AG04450 (cell line): ENCODE measurements at regions not wholly inside any gene's neighbourhood (a gene's known extent, or its start where the extent isn't known, plus 50 kb on each side); places are given as distances from the start of the nearest gene placed in this dataset.
"Not testable (repeated sequence)": the region's sequence is repeated elsewhere in the genome, so short reads cannot be mapped to it uniquely, and the experiment has no call there.

ENCODE experiments used
- CTCF ChIA-PET: fragments of 300-600, 350-600 bp; formaldehyde crosslinking; extraction: SDS; loops from one replicate; lab custom pipeline; 2022; ENCODE audit warnings: antibody characterized with exemption, inconsistent platforms; lab: Charles Lee
- POLR2A ChIA-PET: fragments of 350-600 bp; formaldehyde crosslinking; extraction: SDS; loops from one replicate; lab custom pipeline; 2021; ENCODE audit warnings: antibody characterized with exemption, inconsistent platforms; lab: Yijun Ruan, JAX
- DNase-seq: peaks from one replicate; pipeline ENCODE4 v3.0.0-alpha.2; 2011; ENCODE audit warnings: low read depth, low spot score
- H3K27ac ChIP-seq: one replicate; pipeline ENCODE4 v1.5.1; 2012; ENCODE audit warnings: low read depth, low read length, control low read depth
- H3K27me3 ChIP-seq: one replicate; pipeline ENCODE4 v1.6.0; 2012; ENCODE audit warnings: low read length; ENCODE audit not compliant: control insufficient read depth, insufficient read depth
- H3K4me3 ChIP-seq: 2 replicates; pipeline ENCODE4 v1.5.1; 2011; ENCODE audit warnings: mild to moderate bottlenecking, low read depth, low read length, control low read depth
- H3K9me3 ChIP-seq: 2 replicates; pipeline ENCODE4 v1.5.1; 2012; ENCODE audit warnings: low read length; ENCODE audit not compliant: control insufficient read depth, insufficient read depth
- CTCF ChIP-seq: IDR thresholded peaks from 2 replicates; pipeline ENCODE4 v1.5.1; 2011; ENCODE audit warnings: low read depth, low read length, control low read depth, inconsistent platforms

GRCh38 chr1:148386617-148387016 is 96.5 kb downstream of the PPIAL4G start:
- ChIA-PET CTCF (no interaction called here), POLR2A (interaction anchor here (0.6 kb wide), 1 partner anchor 135 kb away, joined by 3 read pairs; no protein-coding TSS in a partner anchor)
- H3K9me3 ChIP-seq, result no peaks in the 10 kb centered on the region; the same call in 1 of the 2 replicates
- peaks cover 6% of the 10 kb centered on the region for H3K27me3 ChIP-seq
- no peak overlapping the region for H3K4me3 ChIP-seq
- DNase-seq, result no peak
- no peak for TF ChIP-seq CTCF
- no peak overlapping the region for H3K27ac ChIP-seq

GRCh38 chr1:148386031-148386398 is 97.1 kb downstream of the PPIAL4G start:
- CTCF ChIA-PET, H3K9me3 ChIP-seq, DNase-seq, H3K27me3 ChIP-seq, POLR2A ChIA-PET, H3K4me3 ChIP-seq, H3K27ac ChIP-seq: not testable (repeated sequence)

GRCh38 chr1:148385371-148386030 is 97.6 kb downstream of the PPIAL4G start:
- no peaks in the 10 kb centered on the region; the same call in 1 of the 2 replicates for H3K9me3 ChIP-seq
- no peak overlapping the region for H3K4me3 ChIP-seq
- ChIA-PET POLR2A (no interaction called here), CTCF (no interaction called here)
- no peak overlapping the region for H3K27ac ChIP-seq
- H3K27me3 ChIP-seq, result peaks cover 7% of the 10 kb centered on the region
- TF ChIP-seq CTCF, result no peak
- DNase-seq, result no peak

- CTCF ChIA-PET, result no interaction called here
- Histone ChIP-seq H3K9me3 (no peaks in the 10 kb centered on the region; the same call in 1 of the 2 replicates), H3K4me3 (no peak overlapping the region), H3K27ac (no peak overlapping the region), H3K27me3 (peaks cover 10% of the 10 kb centered on the region)
- DNase-seq, result no peak
- TF ChIP-seq CTCF, result no peak
- POLR2A ChIA-PET, result no interaction called here
These were observed 99.1 kb downstream of the PPIAL4G start for GRCh38 chr1:148383966-148384365.

- DNase-seq, result no peak
- POLR2A ChIA-PET, result no interaction called here
- H3K4me3 ChIP-seq, result no peak overlapping the region
- H3K27me3 ChIP-seq, result peaks cover 15% of the 10 kb centered on the region
- CTCF ChIA-PET, result no interaction called here
- no peak overlapping the region for H3K27ac ChIP-seq
- no peak for TF ChIP-seq CTCF
- H3K9me3 ChIP-seq, result no peaks in the 10 kb centered on the region; the same call in 1 of the 2 replicates
These were observed 103.4 kb downstream of the PPIAL4G start for GRCh38 chr1:148379697-148380096.
